NCI-H2081 (cell line): ENCODE measurements at regions not wholly inside any gene's neighbourhood (a gene's known extent, or its start where the extent isn't known, plus 50 kb on each side); places are given as distances from the start of the nearest gene placed in this dataset.
"Not testable (repeated sequence)": the region's sequence is repeated elsewhere in the genome, so short reads cannot be mapped to it uniquely, and the experiment has no call there.

ENCODE experiments used
- DNase-seq, 2 experiments: peaks; one replicate each; lab custom pipeline; 2025; lab: John Stamatoyannopoulos, UW

DNA sequence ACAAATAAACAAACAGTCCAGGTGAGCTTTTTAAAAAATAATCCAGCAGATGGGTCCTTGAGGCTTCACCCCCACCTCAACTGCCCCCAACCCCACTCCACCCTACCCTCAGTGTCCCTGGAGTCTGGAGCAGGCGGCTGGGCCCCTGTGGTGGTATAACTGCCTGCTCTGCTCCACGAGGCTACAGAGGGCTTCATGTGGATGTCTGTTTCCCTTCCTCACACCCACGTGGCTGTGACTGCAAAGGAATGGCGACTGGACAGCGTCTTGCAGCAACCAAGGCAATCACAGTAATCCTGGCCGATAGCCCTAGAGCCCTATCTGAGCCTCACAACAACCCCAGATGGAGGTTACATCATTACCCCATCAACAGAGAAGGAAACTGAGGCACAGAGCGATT, 76.5 kb downstream of the SLC2A10 start:
- DNase-seq = no peak

DNA sequence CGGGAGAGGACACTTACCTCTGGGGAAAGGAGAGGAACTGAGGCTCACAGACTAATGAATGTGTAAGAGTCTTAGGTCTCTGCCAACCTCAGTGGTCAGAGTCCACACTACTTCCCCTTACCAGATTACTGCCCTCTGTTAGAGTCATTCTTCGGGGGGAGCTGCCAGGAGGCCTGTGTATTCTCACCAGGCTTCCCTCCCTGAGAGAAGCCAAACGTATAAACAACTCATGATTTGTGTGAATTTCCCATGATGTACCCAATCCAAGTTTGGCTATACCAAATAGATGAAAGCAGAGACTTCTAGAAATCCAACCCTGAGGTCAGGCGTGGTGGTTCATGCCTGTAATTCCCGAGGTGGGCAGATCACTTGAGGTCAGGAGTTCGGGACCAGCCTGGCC, 77.1 kb downstream of the SLC2A10 start:
- DNase-seq = no peak

DNA sequence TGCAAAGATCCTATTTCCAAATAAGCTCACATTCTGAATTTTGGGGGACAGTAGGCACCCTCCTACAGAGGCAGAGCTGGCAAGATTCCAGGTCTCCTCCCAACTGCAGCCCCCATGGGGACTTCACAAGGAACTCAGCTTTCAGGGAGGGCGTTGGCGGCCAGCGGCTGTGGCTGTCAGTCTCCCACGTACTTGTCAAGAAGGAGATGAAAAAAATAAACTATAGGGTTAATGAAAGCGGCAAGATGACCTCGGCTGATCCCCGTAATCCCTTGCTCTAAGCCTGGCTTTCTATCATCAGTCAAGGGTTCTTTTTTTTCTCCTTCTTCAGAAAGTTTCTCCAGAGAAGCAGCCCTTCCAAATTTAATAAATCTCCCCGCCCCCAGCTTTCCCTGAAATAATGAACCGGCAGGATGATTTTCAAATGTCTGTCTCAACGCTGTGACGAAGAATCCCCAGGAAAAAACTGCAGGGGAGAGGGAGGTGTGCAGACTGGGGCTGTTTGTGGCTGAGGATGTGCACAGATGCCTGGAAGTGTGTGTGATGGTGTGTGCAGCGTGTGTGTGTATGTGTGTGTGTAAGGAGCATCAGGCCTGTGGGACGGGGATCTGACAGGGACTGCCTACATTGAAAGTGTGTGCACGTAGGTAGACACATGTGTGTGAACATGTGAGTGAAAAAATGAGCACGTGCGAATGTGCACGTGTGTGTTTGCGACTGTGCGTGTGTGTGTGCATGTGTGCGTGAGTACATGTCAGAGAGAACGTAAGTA, 78.7 kb downstream of the SLC2A10 start:
- no peak for DNase-seq

DNA sequence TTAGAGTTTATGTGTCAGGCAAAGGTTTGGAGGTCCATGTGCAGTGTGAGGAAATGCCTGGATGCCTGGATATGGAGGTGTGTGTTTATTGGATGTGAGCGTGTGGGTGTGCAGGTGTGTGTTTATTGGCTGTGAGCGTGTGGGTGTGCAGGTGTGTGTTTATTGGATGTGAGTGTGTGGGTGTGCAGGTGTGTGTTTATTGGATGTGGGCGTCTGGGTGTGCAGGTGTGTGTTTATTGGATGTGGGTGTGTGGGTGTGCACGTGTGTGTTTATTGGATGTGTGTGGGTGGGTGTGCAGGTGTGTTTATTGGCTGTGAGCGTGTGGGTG, 79.3 kb downstream of the SLC2A10 start:
- not testable (repeated sequence) for DNase-seq

DNA sequence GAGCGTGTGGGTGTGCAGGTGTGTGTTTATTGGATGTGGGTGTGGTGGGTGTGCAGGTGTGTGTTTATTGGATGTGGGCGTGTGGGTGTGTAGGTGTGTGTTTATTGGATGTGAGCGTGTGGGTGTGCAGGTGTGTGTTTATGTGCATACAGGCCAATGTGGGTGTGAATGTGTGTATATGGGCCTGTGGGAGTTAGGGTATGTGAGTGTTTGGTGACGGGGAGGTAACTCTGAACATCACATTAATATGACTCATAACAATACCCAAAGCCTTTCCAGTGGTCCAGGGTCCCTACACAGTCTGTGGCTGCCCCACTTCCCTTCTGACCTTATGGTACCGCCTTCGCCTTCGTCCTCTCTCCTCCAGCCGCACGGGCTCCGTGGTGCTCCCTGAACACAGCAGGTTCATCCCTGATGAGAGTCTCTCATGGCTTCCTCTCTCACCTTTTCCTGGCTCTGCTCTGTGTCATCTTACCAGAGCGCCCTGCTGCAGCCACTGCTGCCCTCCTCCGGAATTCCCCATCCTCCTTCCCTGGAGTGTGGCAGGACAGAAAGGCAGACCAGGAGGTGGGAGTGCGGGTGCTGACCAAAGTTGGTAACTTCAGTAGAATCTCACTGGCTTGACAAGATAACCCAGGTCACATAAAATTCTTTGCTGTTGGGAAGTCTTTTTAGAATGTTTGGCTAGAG, 80.0 kb downstream of the SLC2A10 start:
- DNase-seq = no peak

DNA sequence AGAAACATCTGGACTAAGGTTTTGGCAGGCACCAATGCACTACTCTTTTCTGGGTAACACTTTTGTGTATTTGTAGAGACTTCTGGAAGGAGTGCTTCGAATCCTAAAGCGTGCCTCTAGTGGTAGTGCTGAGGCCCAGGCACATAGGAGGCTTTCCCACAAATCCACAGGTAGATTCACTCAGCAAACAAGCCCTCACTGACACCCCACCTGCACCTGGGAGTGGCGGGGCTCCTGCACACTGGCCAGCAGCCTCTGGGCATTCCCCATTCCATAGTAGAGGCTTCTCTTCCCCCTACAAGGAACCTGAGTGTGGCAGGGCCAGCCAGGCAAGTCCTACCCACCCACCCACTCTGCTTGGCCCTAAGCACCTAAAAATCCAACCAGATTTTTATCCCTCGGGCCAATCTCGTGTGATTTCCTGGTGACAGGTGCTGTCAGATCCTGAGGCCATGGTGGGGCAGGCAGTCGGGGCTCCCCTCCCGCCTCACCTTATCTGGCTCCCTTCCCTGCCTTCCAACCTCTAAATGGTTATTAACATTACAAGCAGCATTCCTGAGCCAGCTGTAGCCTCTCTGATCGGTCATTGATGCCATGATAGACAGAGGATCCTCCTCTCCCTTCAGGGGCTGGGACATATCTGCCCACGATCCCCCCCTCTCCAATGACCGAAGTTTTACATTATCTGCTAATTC, 82.4 kb downstream of the SLC2A10 start:
- DNase-seq = no peak

DNA sequence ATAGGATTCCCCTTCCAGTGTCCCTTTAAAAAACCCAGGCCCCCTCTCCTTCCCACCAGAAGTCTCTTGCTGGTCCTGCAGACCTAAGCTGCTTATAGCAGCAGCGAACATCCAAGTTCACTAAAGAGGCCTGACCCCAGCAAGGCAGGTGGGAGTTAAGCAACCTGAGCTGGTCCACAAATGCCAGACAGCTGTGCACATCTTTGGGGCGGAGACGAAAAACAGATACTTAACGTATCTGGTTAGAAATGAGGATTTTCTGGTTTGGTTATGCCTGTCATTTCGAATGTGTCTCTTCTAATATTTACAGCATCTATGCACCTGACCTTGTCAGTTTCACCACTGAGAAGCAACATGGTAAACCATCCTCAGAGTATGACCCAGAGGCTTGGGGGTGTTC, 87.8 kb downstream of the SLC2A10 start:
- no peak for DNase-seq

DNA sequence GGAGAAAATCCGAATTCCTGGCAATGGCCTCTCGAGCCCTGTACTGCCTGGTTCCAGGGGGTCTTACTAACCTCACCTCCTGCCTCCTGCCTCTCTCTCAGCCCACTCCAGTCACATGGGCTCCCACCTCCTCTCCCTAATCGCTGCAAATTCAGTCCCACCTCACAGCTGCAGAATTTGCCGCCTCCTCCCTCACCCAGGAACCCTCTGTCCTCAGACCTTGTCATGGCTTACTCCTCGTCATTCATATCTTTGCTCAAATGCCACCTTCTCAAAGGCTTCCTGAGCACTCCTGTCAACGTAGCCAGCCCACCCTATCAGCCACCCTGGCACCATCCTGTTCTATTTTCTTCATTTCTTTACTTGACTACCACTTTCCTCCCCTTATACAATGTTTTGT, 89.0 kb downstream of the SLC2A10 start:
- DNase-seq = no peak

DNA sequence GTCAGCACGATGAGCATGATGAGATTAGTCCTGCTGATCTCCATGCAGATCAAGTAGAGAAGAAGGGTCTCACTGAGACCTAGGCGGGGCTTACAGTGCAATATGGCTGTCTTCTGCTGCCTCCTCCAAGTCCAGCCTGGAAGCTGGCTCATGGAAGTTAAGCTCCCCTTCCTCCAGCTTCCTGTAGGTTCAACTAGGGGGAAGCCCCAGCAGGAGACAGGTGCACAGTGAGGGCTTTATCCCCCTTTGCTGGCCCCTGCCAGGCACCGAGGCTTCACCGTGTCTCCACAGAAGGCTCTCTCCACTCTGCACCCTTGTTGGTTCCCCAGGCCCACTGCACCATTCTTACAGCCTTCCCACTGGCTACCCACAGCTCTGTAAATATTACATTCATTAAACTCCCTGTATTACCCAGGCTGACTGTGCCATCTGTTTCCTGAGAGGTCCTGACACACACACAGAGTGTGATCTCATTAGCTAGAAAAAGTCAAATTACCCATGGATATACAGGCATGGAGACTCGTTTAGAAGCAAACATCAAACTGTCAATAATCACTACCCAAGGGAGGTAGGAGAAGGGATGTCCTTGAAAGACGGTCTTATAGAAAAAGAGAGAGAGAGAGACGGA, 90.4 kb downstream of the SLC2A10 start:
- peak; percentile 35 to 83 for DNase-seq

DNA sequence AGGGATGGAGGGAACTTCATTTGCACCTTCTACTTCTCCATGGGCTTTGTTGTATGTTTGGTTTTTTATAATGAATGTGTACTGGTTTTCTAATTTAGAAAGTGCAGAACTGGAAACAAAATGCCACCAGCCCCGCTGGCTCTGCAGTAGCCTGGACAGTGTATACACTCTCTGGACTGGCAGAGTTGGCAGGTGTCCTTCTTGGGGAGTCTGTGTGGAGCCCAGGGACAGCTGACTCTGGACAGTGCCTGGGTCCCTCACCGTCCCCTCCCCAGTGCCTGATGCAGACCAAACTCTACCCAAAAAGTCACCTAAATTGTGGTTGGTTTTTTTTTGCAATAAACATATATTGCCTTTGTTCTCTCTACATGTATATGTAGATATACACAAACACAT, 91.0 kb downstream of the SLC2A10 start:
- DNase-seq = no peak

DNA sequence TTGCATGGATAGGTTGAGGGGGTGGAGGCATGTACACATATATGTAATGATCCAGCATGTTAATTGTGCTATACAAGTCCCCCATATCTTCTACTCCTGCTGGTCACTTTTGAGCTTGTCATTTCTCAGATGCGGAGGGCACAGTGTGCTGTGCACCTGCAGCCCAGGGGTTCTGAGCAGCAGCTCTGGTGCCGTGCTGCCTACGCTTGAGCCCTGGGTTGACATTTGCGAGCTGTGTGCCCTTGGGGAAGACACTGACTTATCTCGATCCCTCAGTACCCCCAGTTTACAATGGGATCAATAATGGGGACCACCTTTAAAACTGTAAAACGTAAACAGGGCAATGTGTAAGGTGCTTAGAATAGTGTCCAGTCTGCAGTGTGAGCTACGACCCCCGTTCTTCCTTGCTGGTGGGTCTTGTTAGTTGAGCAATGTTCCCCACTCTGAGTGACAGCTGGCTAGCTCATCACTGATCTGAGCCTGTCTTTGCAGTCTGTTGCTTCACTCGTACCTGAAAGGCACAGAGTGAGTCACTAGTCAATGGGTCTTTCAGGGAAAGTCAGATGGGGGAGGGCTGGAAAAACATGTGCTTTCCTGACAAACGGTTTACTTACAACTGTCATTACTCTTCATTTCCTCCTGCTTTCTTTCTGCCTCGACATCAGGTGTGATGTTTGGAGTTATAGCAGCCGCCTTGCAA, 91.7 kb downstream of the SLC2A10 start:
- DNase-seq = no peak

DNA sequence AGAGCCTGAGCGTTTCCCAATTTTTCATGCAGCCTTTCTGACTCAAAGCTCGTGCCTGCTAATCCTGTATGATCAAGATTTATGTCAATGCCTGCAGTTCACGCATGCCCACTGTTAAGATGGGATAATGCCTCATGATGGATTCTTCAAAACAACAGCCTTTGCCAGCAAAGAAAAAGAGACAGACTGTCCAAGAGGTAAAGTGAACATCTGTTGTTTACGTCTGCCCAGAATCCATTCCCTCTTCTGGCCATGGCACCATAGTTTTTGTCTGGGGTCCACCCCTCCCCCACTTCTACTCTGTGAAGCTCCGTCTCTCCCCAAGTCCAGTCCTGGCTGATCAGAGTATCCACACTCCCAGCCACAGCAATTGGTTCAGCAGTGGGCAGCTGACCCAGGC, 91.9 kb upstream of the EYA2 start:
- DNase-seq = no peak

DNA sequence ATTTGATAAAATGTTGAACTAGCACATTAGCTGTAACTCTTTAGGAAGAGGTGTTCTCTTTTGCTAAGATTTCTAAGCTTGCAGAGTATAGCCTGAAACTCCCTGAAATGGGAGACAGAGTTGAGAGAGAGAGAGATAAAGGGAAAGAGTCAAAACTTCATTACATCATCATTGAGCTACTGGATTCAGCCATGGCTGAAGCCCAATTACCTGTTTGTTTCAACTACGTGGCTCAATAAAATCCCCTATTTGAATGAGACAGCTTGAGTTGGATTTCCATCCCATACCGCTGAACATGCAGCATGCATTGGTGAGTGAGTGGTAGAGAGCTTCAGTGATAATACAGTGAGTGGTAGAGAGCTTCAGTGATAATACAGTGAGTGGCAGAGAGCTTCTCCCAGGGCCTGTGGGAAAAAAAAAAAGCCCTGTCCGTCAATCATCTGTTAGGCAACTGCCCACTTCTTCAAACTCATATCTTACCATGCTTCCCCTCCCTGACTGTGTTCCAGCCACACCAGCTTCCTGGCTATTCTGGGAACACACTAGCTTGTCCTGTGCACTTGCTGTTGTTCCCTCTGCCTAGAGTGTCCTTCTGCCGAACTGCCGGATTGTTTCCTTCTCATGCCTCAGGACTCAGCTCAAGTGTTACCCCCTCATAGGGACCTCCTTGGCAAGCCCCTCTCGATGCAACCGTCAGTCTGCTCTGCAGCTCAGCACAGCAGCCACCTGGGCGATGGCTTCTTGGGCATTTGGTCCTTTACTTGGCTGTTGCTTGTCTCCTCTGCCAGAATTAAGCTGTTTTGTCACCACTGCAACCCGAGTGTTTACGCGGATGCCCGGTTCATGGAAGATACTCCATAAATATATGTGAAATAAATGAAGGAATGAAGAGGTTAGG, 91.3 kb upstream of the EYA2 start:
- no peak for DNase-seq

DNA sequence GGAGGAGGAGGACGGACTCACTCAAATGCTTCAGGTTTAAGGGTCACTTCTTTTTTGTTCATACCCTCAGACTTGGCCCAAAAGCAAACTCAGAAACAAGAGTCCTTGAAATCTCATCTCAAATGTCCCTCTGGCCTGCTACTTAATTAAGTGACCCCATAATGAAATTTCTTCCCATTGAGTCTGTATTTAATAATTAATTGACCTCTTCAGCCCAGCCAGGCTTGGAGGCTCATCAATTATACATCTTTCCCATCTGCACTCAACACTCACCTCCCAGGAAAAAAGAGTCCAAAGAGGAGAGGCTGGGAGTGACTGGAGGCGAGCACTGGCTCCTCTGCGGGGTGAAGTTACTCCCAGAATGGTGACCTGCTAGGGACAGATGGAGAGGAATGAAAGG, 90.5 kb upstream of the EYA2 start:
- no peak for DNase-seq

DNA sequence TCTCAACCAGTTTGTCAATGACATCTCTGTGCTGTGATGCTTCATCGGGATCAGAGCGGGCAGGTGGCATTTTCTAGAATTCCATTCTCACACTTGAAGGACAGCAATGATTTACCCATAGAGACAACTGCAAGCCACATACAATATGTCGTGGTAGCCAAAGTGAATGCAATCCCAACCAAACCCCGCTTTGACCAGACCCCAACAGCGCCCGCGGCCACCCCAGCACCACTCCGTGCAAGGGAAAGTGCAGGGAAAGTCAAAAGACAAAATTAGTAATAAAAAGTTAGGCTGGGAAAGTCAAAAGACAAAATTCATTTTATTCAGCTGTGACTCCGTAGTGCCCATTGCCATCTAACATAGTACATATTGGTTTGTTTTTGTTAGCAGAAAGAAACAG, 88.8 kb upstream of the EYA2 start:
- DNase-seq = no peak

DNA sequence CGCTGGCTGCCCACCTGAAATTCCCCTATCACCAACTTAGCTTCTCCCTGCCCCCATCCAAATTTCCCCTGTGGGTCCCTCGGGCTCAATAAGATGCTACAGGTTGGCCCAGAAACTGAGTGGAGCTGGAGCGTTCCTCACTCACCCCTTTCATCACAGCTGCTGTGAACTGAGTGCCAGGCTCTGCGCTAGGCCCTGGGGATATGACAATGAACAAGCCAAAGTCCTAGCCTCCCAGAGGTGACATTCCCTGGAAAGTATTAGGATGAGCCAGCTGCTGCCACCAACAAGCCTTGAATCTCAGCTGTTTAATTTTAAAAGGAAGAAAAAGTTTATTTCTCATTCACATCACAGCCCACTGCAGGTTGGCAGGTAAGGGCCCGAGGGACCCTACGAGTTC, 86.6 kb upstream of the EYA2 start:
- DNase-seq = peak in 1 of 2 experiments; percentile 73

DNA sequence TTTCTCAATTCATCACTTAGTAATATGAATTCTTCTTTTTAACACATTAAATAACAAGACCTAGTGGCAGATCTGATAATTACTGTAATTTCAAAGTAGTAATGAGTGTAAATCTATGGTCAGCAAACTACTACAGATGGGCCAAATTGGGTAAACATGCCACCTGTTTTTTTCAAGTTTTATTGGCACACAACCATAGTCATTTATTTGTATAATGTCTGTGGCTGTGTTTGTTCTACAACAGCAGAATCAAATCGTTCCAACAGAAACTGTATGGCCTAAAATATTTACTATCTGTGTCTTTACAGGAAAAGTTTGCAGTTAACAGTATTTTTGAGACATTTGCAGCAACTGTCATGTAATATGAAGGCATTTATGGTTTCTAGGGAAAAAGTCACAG, 86.1 kb upstream of the EYA2 start:
- DNase-seq = peak; percentile 59 to 93

DNA sequence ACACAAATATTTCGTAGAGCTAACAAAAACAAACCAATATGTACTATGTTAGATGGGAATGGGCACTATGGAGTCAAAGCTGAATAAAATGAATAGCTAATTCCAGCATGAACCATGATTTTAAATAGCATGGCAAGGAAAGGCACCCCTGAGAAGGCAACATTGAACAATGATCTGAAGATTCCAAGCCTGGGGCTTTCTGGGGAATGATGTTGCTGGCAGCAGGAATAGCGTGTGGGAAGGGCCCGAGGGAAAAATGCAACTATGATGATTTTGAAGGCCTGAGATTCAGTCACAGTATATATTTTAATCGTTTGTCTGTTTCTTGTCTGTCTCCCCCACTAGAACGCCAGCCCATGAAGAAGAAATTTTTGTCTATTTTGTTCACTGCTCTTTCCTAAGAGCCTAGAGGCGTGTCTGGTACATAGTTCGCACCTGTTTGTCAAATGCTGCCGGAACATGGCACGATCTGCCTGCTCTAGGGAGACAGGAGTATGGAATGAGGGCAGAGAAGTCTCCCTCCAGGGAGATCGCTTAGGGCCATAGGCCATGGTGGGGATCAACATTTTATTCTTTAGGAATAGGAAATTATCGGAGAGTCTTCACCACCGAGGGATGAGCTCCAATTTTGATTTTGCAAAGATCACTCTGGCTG, 84.8 kb upstream of the EYA2 start:
- peak in 1 of 2 experiments; percentile 13 for DNase-seq

DNA sequence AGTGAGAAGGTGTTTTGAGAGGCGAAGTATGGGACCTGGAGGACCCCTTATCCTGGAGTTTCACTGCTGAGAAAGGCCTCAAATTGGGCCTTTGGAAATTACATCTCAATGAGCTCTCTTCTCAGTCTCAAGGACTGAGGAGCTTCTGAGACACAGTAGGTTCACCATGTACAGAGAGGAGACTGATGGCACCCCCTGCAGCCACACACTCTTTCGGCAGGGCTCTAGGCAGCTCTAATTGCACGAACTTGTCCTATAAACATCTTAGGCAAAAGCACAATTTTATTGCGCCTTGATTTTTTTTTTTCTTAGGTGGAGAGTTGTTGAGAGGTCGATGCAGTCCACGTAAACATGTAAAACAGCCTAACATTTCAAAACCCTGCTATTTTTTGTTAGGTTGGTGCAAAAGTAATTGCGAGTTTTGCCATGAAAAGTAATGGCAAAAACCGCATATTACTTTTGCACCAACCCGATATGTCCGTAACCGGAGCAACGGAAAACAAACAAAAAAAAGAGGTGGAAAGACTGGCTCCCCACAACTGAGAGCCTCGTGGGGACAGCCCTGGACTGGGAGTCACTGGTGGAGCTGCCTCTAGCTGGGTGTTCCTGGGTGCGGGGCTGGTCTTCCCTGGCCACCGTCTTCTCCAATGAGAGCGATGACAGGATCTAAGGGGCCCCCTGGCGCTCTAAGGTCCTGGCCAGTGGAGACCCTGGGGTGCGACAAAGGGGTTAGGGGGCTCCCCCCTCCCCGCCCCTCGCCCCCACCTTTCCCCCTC, 84.0 kb upstream of the EYA2 start:
- DNase-seq = peak in 1 of 2 experiments; percentile 58
